ENCODE measurements at regions not wholly inside any gene's neighbourhood (a gene's known extent, or its start where the extent isn't known, plus 50 kb on each side); places are given as distances from the start of the nearest gene placed in this dataset.

GRCh38 chr5:38636626-38637025, 80.2 kb upstream of the LIFR start:
- no peak for TF ChIP-seq EZH2 (IDR thresholded peaks at IDR 0.05; ENCODE audit: insufficient read depth, poor library complexity, severe bottlenecking)
- TF ChIP-seq EZH2phosphoT487 (IDR thresholded peaks at IDR 0.05; ENCODE audit: insufficient read depth, low read depth), result no peak
